HG02973 (cell line): ENCODE measurements at regions not wholly inside any gene's neighbourhood (a gene's known extent, or its start where the extent isn't known, plus 50 kb on each side); places are given as distances from the start of the nearest gene placed in this dataset.

ENCODE experiments used
- ATAC-seq: cut with Tn5 transposase; IDR thresholded peaks from one replicate; pipeline ENCODE4 v1.9.1; 2021; ENCODE audit warnings: moderate library complexity; ENCODE audit not compliant: unreplicated experiment

DNA sequence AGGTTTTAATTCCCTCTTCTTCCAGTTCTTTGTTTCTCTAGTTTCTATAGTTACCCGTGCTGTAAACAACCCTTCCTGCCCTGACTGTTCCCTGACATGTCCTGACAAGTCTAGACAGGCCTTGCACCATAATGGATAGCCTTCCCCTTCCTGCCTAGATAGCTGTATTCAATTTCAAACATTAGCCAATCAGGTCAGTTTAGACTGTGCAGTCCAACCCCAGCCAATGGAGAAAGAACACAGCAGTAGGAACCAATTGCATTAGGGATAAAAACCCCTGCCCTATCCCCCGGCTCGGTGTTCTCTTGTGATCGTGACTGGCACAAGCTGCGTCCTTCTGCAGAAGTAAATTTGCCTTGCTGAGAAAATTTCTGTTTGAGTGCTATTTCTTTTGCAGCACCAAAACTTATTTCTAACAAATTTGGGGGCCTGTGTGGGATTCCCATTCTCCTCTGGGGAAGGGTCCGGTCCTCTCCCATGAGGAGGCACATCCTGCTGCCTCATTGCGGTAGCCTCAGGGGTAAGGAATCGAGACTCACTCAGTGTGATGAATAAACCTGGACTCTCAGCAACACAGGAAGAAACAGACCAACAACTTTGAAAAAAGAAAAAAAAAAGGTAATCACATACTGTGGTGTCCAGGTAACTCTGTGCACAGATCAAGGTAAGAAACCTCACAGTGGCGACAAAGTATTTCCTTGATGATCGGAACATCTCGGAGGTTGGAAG is 248.7 kb upstream of the ECI2 start:
- ATAC-seq = no peak

DNA sequence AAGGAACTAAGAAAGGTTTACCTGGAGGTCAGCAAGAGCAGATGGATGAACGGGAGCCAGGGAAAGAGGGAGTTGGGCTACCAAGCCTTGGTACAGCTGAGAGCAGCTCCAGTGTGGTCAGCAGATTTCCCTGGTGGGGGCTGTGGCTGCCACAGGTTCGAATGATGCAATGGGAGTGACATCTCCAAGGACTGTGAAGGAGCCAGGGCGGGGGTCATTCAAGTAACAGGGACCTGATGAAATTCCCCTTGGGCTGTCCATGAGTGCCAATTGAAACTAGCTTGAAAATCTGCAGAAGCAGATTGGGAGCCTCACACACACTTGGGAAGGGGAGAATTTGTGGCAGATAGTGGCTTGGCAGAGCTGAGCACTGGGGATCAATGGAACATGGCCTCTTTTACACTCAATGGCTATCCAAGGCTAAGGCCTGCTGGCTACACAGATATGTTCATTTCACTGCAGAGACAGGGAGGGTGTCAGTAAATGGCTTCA is 247.0 kb upstream of the ECI2 start:
- no peak for ATAC-seq

DNA sequence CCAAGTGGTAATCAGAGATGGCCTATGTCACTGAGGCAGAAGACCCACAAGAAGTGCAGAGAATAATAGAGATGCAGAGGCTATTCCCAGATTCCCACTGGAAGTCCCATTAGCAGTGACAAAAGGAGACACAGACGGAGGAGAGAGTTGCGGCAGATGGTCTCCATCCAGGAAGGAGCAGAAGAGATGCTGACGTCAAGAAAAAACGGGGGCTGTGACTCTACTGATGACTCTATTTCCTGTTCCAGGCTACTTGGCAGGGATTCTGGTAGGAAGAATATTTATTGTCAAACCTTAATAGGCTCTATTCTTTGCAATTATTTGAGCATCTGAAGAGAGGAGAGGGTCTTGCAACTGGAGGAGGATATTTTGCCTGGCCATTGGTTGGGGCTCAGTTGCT is 246.0 kb upstream of the ECI2 start:
- no peak for ATAC-seq

DNA sequence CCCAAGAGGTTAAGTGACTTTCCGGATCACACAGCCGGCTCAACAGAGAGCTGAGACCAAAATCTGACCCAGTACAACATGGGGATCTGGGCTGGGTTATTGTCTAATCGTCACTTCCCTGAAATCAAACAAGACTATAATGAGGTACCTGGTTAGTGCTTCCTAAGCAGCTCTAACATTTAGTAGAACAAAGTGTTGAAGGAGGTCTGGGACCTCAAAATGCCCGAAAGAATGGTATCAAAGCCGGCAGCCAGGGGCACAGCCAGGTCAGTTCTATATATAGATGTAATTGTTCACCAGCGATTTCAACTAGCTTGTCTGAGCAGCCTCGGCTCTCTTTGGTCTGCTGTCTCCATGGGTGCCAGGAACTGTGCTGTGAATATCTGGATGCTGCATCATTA is 245.5 kb upstream of the ECI2 start:
- no peak for ATAC-seq

DNA sequence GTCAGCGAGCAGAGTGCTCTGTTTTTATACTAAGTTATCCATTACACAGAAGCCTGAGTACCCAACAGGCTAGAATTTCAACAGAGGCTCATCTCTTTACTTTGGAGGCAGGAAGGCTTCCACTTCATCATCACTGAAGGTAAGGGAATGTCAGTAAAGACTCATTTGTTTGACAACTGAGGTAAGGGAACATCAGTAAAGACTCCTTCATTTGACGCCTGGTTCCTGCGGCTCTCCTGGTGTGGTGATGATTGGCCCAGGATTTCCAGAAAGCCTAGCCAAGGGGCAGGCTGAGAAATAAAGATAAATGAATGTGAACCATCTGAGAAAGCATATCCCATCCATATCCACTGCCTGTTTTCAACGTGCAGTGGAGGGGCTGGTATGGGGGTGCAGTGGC is 244.6 kb upstream of the ECI2 start:
- no peak for ATAC-seq

DNA sequence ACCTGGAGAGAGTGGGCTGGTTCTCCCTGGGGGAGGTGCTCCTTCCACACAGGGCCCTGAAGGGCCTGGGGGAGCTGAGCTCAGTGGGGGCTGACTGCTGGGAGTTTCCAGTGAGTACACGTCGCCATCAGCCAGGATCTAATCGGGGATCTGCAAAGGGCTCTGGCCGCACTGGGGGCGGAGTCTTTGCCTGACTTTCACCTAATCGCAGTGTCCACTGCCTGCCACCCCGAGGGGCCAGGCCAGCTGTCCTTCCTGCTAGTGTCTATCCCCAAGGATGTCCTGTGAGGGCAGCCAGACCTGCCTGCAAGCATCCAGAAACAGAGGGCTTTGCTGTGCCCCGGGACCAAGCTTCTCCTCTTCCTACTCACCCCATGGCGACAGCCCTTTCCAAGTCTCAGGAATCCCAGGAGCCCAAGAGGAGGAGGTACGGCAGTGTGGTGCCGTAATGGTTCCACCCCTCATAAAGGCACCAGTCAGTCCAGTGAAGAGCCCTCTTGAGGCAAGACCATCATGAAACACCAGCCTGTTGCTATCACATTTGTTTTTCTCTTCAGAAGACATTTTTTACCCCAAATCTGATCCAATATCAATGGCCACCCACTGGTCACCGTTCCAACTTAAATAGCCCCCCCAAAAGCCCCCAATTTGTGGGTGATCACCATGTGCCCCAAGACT is 243.1 kb upstream of the ECI2 start:
- no peak for ATAC-seq

DNA sequence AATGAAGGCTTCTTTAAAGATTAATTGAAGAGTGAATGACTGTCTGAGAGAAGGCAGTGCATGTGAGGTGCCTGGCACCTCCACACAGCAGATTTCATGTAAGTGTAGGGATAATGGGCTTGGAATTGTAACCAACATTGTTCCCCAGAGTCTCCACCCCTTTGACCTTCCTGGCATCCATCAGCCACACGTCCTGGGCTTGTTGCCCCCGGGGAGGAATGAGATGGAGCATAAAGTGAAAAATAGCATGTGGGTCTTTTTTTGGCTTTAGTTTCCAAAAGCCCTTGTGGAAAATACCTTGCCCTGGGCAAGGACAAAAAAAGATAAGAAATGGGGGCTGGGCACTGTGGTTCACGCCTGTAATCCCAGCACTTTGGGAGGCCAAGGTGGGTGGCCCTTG is 242.2 kb upstream of the ECI2 start:
- ATAC-seq = no peak

DNA sequence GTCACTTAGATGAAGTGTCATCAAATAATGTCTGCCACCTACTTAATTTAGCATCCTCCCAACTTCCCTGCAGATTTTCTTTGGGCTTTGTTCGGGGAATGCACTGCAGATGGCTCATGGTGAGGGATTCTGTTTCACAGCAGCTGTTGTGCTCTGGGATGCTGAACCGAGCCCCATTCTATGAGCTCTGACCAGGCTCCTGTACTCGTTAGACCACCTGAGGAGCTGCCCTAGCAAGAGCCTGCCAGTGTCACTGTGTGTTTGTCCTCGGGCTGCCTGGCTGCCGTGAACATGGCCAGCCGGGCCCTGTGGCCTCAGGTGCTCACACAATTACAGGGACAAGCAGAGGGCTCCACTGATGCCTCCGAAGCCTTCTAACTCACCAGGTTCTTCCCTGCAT is 238.8 kb upstream of the ECI2 start:
- no peak for ATAC-seq

DNA sequence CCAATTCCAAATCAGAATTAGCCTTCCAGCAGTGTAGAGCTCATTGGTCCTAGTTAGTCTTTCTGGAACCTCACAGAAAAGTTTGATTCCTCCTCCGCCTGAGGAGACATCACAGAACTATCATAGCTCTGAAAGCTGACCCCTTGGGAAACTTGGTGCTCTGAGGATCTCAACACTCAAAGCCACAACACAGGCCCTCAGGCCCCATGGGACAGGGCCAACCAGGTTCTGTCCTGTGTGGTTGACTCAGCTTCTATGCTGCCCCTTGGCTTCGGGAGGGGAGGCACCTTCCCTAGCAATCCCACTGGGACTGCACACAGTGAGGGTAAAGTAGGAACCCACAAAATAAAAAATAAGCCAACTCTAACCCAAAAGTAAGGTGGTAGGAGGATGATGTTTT is 237.5 kb upstream of the ECI2 start:
- ATAC-seq = no peak

DNA sequence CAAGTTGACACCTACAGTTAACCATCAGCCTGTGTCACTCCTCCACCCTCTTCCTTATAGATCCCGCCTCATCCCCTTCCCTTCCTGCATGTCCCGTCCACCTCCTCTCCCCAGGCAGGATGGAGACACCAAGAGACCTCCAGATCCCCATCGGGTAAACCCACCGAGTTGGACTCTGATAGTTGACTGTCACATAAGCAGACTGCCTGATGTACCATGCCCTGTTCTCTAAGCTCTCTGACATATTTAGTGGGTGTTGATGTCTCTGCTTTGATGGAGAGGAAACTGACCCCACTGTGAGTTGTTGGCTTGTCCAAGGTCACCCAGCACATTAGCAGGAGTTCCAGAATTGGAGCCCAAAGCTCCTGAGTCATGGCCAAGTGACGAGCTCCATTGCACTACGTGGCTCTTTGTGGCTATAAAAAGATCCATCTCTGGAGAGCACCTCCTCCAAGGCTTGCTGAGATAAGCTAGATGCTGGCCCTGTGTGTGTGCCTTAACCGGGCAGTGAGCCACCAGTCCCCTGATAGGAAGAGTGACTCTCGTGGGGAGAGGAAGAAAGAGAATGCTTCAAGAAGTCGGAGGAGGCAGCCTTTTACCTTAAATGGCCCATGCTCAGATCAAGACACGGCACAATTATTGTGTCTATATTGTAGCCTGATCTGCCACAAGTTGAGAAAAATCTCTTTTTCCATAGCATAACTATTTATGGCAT is 236.0 kb upstream of the ECI2 start:
- ATAC-seq = no peak

DNA sequence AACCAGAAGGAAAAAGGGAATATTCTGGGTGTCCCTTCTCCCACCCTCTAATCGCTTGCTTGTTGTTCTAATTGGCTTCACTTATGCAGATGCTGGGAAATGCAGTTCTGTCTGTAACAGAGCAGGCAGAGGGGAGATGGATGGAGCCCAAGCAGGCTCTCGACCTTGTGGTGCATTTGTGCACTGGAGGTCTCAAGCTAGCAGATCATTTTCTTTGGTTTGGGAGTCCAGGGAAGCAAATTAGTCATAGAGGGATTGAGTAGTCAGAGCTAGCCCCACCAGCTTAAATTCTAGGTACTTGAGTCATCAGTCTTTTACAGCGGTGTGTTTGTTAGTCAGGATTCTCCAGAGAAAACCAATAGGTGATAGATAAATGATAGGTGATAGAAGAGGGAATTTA is 234.7 kb upstream of the ECI2 start:
- no peak for ATAC-seq

DNA sequence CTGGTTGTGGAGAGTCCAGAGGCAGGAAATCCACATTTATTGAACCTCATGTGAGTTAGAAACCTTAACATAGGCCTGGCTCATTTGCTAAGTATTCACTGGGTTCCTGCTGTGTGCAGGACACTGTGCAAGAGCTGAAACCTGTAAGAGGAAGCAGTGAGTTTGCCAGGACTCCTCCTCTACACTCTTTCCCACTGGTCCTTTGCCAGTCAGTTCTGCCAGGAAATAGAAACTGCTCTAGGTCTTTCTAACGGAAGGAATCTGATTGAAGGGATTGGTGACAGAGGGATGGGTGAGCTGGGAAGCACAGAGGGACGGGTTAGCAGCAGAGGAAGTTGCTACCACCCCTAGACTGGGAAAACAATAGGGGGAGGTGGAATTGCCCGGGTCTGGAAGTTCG is 234.2 kb upstream of the ECI2 start:
- no peak for ATAC-seq

DNA sequence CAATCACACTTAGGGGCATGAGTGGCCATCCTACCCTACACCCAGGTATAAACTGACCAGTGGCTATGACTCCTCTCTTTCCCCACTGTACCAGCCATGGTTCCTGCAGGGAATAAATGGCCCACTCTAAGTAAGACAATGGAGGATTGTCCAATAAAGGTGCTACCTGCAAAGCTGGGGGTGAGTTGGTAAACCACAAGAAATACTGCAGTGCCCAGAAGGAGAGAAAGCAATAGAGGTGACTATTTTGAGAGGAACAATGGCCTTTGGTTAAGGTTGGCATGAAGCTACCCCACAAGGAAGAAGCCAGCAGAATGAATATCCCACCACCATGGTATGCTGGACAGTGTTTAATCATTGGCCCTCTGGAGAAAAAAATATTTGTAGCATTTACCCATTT is 233.3 kb upstream of the ECI2 start:
- no peak for ATAC-seq

DNA sequence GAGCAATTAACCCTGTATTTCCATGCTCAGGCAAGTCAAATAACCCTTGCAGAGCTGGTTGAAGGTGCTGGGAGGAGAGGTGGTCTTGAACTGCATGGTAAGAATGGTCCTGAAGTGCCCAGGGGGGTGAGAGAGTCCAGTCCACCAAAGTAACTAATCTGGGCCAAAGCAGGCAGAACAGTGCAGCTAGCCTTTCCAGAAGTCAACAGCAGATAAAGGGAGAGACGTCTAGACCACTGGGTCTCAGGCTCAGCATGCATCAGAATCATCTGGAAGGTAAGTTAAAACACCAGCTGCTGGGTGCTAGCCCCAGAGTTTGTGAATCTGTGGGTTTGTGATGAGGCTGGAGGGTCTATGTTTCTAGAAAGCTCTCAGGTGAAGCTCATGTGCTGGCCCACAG is 232.3 kb upstream of the ECI2 start:
- ATAC-seq = no peak

DNA sequence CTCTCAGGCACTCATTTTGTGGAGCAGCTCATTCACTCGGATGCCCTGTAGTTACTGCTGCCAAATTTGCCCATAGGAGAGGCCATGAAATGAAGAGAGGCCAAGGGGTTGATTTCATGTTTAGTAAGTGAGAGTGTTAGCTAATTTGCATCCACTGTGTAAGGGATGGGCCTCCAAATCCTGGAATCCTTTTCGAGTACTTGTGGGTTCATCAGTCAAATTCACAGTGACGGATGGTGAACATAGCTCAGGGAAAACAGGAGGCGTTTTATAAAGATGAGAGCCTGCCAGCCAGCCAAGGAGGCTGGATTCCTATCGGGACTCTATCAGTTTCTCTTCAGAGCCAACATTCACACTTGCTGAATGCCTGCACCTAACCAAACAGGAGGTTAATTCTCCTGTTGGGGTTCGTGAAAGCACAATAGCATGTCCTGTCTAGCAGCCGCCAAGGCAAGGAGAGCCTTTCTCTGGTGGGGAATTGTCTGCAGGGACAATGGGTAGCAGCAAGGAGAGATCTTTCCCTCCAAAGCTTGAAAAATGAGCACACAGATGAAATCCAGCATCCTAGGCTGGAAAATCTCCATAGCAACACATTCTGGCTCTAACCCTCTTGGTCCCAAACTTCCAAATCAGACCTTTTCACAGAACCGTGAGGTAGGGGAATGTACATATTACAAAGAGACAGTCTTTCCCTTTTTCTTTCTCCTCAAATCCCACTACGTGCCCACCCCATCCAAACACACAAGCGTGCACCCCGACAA is 231.4 kb upstream of the ECI2 start:
- no peak for ATAC-seq

DNA sequence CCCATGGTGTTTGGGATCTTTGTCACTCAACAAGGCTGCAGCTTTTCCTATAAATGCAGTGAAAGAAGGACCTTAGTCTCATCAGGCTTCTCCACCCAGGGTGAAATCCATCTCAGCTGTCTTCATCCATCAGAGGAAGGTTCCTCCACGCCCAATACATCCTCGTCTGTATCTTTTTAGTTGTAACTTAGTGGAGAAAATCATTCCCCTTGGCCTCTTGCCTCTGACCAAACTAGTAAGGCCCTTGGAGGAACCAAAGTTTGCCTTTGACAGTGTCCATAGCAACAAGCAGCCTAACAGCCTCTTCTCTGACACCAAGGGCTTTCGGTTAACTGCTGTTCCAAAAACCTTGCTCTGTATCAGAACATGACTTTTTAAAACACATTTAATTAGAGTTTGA is 230.3 kb upstream of the ECI2 start:
- ATAC-seq = no peak

DNA sequence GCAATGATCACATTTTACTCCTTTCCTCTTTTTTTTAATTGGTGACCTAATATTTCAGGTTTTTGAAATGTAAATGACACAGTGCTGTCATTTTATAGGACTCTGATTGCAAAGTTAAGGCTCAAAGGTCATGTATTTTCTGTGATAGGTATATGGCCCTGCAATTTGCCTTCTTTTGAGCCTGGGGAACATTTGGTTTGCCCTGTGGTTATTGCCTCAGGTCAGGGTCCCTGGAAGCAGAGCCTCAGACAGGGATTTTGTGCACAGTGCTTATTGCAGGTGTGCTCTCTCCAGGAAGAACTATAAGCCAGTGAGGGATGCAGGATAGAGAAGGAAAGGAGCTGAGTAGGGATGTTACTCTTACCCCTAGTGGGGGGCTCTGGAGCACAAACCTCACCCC is 229.3 kb upstream of the ECI2 start:
- ATAC-seq = no peak

DNA sequence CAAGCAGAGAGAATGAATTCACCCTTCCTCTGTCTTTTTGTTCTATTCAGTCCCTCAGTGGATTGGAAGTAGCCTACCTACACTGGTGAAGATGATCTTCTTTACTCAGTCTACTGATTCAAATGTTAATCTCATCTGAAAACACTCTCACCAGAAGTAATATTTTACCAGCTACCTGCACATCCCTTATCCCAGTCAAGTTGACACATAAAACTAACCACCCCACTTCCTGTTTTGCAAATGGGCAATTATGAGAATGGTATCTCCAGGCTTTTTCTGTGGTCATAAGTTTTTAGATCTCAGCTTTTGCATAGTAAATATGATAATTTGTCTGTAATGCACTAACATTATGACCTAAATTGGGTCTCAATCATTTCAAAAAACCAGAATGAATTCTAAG is 228.8 kb upstream of the ECI2 start:
- no peak for ATAC-seq

DNA sequence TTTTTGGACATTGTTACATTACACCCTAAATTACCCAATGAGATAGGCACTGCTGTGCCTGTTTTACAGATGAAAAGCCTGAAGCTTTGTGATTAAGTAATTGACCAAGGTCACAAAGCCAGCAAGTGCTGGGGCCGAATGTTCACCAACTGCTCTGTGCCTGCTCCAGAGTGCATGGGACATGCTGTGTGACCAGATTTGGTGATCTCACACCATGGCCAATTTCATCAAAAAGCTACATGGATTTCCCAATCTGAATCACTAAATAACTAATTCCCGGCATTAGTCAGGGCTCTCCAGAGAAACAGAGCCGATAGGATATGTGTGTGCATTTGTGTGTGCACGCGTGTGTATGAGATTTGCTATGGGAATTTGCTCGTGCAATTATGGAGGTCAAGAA is 228.3 kb upstream of the ECI2 start:
- ATAC-seq = no peak

DNA sequence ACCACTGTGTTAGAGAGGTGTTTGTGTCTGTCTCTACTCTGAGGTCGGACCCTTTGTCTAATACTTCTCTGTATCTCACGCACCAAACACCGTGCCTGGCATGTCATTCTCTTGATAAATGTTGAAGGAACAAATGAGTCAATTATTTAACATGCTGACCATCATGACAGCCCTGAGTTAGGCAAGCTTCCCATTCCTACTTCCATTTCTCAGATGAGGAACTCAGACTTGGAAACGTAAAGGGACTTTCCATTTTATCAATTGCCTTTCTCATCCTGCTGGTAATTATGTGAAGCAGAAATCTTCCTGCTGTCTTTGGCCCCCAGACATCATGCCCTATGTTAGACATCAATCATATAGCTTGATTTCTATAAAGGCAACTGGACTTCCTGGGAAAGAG is 227.0 kb upstream of the ECI2 start:
- ATAC-seq = no peak

DNA sequence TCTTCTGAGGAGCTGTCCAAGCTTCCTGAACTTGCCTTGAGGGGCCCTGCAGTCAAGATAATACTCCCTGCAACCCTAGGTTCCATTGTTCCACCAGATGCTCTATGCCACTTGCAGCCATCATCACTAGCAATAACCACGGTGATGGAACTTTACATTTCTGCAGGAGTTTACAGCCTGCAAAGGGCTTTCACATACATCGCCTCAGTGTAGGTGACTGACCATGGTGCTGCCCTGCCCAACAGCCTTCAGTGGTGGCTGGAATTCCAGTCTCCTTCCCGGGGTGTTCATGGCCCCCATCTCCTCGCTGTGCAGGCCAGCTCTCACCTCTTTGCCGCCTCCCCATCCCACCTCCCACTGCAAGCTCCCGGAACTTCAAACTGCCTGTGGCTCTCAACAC is 225.5 kb upstream of the ECI2 start:
- no peak for ATAC-seq
